ENCODE measurements at regions not wholly inside any gene's neighbourhood (a gene's known extent, or its start where the extent isn't known, plus 50 kb on each side); places are given as distances from the start of the nearest gene placed in this dataset.

DNA sequence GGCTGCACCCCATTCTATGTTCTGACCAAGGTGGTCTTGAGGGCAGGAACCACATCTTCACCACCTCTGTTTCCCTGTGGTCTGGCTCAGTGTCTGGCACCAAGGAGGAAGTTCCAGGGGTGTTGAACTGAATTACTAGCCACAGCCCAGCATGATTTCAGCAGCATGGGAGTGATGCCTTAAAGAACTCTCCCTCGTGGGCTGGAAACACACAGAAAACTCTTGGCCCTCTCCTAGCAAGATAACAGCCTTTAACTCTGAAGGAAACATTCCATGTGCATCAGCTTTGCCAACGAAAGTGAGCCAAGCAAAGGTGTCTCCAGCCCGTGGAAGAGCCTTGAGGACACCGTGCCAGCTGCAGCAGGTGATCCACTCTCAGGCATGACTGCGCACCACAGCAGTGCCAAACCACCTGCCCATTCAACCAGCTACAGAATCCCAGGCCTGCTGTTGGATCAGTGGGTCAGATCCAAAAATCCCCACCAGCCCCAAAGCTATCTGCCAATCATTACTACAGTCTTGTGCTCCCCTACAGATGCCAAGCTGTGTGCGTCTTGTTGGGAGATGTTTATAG is 124.8 kb downstream of the TTC32 start:
- DNase-seq = no peak

GRCh38 chr2:19775838-19776237 is 125.9 kb downstream of the TTC32 start:
- no peak for DNase-seq

GRCh38 chr2:19775315-19775714 is 126.5 kb downstream of the TTC32 start:
- DNase-seq = no peak

GRCh38 chr2:19774805-19775176 is 127.0 kb downstream of the TTC32 start:
- no peak for DNase-seq

DNA sequence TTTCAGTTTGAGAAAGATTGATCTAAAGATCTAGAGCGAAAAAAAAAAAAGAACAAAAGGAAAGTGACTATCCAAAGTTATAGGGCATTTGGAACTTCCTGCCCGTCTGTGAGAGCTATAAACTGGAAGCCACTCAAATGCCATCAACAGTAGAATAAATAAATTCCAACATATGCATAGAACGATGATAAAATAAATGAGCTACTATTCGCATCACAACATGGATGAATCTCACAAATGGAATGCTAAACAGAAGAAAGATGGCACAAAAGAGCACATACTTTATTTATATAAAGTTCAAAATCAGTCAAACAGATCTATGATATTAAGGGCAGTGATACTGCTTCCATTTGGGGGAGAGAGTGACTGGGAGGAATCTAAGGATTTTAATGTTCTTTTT is 128.8 kb downstream of the TTC32 start:
- DNase-seq = no peak

DNA sequence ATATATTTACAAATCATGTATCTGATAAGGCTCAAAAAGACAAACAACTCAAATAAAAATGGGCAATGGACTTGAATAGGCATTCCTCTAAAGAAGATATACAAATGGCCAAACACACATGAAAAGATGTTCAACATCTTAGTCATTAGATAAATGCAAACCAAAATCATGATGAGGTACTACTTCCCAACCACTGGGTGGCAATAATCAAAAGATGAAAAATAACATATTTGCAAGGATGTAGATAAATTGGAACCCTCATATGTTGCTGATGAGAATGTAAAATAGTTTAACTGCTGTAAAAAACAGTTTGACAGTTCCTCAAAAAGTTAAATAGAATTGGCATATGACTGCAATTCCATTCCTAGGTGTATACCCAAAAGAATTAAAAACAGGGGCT is 132.3 kb downstream of the TTC32 start:
- no peak for DNase-seq

DNA sequence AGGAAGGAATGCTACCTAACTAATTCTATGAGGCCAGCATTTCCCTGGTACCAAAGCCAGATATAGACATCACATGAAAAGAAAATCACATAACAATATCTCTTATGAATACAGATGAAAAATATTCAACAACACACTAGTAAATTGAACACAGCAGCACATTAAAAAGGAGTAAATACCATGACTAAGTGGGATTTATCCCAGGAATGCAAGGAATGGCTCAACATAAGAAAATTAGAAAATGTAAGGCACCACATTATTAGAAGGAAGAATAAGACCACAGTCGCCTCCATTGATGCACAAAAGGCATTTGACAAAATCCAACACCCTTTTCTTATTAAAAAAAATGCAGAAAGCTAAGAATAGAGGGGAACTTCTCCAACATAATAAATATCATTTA is 133.9 kb downstream of the TTC32 start:
- DNase-seq = no peak

- DNase-seq = no peak
Observed at GRCh38 chr2:19764998-19765397, 136.8 kb downstream of the TTC32 start.

- DNase-seq = no peak
Observed at GRCh38 chr2:19763731-19764130, 138.1 kb downstream of the TTC32 start.

- DNase-seq = no peak
Observed at GRCh38 chr2:19762959-19763605, 138.7 kb downstream of the TTC32 start.

- DNase-seq = no peak
Observed at GRCh38 chr2:19762142-19762541, 139.6 kb downstream of the TTC32 start.

GRCh38 chr2:19759880-19760279 is 141.9 kb downstream of the TTC32 start:
- DNase-seq = no peak

GRCh38 chr2:19758658-19759057 is 143.1 kb downstream of the TTC32 start:
- no peak for DNase-seq

GRCh38 chr2:19757586-19757985 is 144.2 kb downstream of the TTC32 start:
- no peak for DNase-seq

GRCh38 chr2:19754907-19755306 is 146.9 kb downstream of the TTC32 start:
- no peak for DNase-seq

GRCh38 chr2:19753818-19754217 is 148.0 kb downstream of the TTC32 start:
- DNase-seq = no peak

GRCh38 chr2:19753314-19753713 is 148.5 kb downstream of the TTC32 start:
- no peak for DNase-seq

DNA sequence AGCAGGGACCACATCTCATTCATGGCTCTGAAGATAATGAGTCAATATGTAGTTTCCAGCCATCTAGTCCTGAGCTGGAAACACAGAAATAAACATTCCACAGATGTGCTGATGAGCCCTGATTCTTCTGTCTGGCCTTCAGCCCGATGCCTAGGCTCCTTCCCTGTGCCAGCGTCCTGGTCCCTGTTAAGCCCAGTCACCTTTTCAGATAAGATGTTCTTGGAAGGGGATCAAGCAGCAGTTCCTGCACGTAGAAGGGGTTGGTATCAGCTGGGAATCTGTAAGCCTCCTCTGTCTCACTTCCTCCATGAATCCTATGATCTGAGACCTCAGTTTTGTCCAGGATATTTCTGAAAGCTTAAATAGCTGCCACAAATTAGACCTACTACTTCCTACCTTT is 149.3 kb downstream of the TTC32 start:
- DNase-seq = no peak

- DNase-seq = no peak
Observed at GRCh38 chr2:19751631-19752030, 150.2 kb downstream of the TTC32 start.

GRCh38 chr2:19750136-19750535 is 151.6 kb downstream of the TTC32 start:
- DNase-seq = no peak

GRCh38 chr2:19749507-19749836 is 152.3 kb downstream of the TTC32 start:
- DNase-seq = no peak

- DNase-seq = no peak
Observed at GRCh38 chr2:19748711-19749506, 152.9 kb downstream of the TTC32 start.

- no peak for DNase-seq
Observed at GRCh38 chr2:19748073-19748375, 153.8 kb downstream of the TTC32 start.

DNA sequence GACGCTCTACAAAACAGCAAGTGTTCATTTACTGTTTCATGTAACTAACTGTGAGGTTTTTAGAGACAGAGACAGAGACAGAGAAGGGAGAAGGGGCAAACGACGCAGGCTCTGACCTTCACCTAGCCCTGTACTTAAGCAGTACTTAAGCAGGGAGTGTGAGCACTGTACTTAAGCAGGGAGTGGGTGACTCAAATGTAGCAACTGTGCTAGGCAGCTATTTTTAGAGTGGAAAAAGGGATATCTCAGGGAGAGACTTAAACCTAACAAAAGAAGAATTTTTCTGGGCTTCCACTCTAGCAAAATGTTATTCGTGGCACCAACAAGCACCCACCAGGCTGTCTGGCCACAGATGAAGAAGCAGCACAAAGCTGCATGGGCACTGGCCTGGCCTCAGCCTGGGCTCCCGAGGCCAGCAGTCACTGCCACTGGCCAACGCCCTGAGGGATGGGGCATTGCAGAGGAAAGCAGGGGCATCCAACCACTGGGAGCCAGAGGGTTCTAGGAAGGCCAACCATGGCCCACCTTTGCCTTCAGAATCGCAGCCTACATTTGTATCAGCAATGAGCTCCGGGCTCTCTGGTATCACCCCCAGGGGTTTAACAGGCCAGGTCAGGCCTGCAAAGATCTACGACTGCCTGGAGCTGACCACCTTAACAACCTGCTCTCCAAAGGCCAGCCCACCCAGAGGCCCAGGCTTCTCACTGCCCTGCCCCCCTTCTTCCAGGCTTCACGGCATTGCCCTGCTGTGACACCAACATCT is 154.3 kb downstream of the TTC32 start:
- DNase-seq = no peak

Measured in CD4-positive, alpha-beta T cell treated with Interleukin-21 for 1 hour (primary cell).